Stimulated activated CD8-positive, alpha-beta memory T cell treated with anti-CD3 and anti-CD28 coated beads, Interleukin-2, amount 100 ng/mL, for 48 hours (primary cell): ENCODE measurements at regions not wholly inside any gene's neighbourhood (a gene's known extent, or its start where the extent isn't known, plus 50 kb on each side); places are given as distances from the start of the nearest gene placed in this dataset.

ENCODE experiments used
- DNase-seq, 2 donors: peaks; one replicate each; pipeline ENCODE4 v3.0.0-alpha.2; 2020; ENCODE audit warnings: low read depth in 2 of 2

GRCh38 chr1:112040891-112041740 is 51.6 kb upstream of the KCND3 start:
- no peak for DNase-seq

GRCh38 chr1:112043901-112044300 is 54.4 kb upstream of the KCND3 start:
- no peak for DNase-seq

- DNase-seq, result no peak
Observed at GRCh38 chr1:112044745-112045144, 55.3 kb upstream of the KCND3 start.

GRCh38 chr1:112046630-112047029 is 57.2 kb upstream of the KCND3 start:
- DNase-seq, result no peak

- no peak for DNase-seq
Observed at GRCh38 chr1:112048421-112048820, 59.0 kb upstream of the KCND3 start.

DNA sequence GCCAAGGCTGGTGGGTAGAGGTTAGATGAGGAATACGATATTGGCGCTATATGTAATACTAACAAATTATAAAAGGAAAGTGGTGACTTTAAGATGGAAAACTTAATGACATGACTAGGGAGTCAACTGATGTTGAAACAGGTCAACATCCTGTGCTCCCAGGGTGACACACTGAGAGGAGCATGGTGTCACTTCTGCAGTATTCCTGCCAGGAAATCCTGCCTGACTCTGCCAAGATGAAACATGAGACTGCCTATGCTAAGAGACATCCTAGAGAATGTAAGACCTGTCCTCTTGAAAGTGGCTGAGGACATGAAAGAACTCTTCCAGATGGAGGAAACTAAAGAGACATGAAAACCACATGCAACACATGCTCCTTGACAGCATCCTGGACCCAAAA is 65.0 kb upstream of the KCND3 start:
- DNase-seq, result no peak

- DNase-seq, result no peak
Observed at GRCh38 chr1:112056354-112056753, 66.9 kb upstream of the KCND3 start.

DNA sequence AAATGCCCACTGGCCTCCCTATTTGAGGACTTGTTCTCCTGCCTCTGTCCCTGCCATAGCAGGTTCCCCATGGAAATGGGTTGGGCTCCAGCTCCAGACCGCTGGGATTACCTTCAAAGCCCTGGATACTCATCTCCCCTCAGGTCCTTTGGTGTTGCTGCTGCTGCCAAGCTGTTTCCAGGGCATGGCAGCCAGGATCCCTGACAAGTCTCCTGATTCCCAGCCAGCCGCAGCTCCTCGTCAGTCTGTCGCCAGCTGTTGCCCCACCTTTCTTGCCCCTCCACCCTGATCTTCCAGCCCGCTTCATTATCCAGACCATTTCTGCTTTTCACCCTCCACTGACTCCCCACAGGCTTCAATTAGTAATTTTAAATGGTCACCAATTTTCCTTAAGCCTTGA is 68.3 kb upstream of the KCND3 start:
- DNase-seq, result no peak

- no peak for DNase-seq
Observed at GRCh38 chr1:112058815-112059450, 69.5 kb upstream of the KCND3 start.

DNA sequence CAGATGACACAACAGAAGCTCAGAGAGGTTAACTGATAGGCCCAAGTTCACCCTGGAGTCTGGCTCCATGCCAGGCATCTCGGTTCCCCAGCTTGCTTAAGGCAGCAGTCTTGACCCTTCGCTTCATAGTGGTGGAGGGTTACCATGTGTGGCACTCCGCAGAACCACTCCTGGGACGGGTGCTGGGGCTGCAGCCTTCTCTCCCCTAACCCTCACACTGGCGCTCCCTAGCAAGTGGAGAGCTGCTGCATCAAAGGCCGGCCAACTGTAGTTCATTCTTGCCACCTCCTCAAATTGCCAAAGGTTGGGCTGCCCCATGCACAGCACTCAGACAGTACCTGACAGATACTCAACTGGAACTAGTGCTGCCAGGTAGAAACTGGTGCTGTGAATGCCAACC is 70.2 kb upstream of the KCND3 start:
- no peak for DNase-seq

DNA sequence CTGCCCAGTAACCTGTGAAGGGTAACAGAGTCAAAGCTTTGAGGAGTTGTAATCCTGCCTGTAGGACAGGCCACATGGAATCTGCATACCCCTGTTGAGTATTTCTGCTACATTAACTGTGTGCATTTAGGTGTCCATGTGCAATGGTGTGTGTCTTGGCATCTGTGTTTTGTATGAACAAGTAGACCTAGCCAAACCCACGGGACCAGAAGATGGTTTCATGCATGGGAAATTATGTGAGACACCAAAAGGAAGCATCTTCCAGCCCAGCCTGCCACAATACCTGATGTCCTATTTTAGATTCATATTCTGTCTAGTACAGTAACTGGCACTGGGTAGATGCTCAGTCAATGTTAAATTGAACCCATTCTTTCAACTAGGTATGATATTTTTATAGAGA is 70.8 kb upstream of the KCND3 start:
- no peak for DNase-seq

DNA sequence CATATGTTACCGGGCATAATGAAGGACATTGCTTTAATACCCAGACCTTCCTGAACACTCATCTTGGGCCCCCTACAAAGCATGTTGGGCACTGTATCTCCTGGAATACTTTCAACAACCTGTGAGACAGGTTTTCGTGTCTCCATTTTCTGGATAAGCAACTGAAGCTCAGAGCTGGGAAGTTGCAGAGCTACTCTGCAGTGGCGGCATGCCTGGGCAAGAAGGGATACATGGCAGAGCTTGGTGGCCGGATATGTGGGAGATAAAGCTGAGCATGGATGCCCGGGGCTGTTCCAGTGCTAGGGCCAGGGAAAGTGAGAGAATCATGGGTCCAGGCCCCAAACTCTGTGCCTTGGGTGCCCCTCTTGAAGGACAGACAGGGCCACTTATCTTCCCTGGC is 71.6 kb upstream of the KCND3 start:
- no peak for DNase-seq

- DNase-seq, result no peak
Observed at GRCh38 chr1:112061901-112062320, 72.4 kb upstream of the KCND3 start.

GRCh38 chr1:112063781-112064728 is 74.6 kb upstream of the KCND3 start:
- DNase-seq, result no peak

DNA sequence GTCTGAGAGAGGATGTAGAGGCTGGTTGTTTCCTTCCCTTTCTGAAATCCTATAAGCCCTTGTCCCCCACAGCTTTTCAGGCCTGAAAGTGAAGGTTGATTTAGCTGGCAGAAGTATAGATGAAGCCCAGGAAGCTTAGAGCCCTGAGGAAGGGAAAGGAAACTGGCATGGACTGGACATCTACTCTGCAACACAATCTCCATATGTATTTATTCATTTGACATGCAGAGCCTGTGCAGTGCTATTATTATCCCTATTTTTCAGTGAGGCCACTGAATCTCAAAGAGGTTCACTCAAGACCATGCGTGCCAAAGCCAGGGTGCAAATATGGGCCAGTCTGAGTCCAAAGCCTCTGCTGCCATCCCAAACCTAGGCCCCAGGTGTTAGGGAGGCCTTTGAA is 78.5 kb upstream of the KCND3 start:
- DNase-seq, result no peak

GRCh38 chr1:112070677-112071076 is 81.2 kb upstream of the KCND3 start:
- no peak for DNase-seq

DNA sequence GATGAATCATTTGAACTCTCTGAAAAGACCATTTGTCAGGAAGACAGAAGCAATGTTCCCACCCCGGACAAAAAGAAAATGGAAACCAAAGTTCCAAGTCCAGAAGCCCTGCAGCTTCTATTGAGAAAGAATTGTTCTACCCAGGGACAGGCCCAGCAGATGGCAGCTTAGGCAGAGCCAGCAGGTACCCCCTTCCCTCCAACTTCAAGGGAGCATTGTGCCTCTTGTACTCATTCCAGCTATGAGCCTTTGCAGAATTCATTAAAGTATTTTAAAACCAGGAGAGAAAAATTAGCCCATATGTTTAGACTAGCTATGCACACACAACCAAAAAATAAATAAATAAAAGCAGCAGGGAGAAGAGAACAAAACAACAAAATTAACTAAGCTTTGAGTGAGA is 85.2 kb upstream of the KCND3 start:
- no peak for DNase-seq

- no peak for DNase-seq
Observed at GRCh38 chr1:112075566-112075965, 86.1 kb upstream of the KCND3 start.

DNA sequence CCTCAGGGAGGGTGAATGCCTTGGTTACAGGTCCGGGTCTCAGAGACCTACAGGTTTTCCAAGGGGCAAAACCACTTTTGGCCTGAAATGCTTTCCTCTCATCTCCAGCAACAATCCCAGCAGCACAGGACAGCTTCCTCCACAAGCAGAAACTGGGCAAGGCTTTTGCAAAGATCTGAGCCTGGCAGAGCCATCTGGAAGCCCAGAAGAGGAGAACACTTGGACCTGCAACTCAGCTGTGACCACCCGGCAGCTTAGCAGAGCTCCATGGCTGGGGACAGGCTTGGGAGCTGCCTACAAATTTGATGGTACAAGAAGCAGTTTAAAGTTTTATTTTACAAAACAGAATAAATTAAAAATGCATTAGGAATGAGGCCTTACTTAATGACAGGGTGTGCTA is 90.0 kb upstream of the KCND3 start:
- DNase-seq, result no peak

DNA sequence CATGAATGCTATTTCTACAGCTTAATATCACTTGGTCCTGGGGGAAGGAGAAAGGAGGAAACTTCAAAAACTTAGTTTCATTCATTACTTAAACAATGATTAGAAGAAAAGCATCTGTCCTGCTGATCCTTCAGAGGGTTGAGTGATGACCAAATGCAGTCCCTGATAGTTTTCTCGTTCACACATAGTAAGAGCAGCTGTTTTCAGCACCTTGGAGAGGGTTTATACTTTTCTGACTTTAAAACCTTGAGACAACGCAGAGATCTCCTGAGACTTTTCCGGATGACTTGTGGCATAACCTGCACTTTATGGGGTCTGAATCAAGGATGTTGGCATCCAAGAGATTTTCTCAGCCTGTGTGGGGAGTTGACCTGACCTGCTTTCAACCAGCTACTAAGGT is 94.0 kb upstream of the KCND3 start:
- DNase-seq, result no peak

DNA sequence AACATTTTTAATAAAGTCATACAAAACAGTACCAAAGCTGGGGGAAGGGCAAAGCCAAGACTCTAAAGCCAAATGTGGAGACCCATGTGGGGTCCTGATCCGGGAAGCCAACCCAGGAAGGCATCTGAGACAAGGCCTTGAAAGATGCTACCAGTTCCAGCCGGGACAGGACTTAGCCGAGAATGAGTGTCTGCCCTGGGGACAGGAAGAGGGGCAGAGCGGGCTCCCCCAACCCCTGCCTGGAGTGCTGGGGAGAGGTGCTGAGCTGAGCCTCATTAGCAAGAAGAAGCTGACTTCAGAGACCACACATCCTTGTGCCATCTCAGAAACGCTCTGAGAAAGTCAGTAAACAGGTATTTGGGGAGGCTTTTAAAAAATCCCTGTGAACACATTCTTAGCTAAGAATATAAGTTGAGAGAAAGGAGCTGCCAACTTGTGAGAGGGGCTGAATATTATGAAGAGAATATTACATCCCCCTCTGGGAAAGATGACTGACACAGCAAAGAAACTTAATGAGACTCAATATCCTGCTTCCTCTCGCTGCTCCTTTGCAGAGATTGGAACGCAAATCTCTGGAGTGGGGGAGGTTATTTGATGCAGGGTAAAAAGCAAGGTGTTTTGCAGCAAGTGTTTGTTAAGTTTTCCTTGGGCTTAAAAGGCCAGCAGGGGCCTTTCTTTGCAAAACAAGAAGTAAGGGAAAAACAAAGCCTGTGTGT is 103.3 kb upstream of the KCND3 start:
- no peak for DNase-seq

GRCh38 chr1:112093372-112093694 is 103.9 kb upstream of the KCND3 start:
- DNase-seq, result no peak
